HCT116 (cell line): ENCODE measurements at regions not wholly inside any gene's neighbourhood (a gene's known extent, or its start where the extent isn't known, plus 50 kb on each side); places are given as distances from the start of the nearest gene placed in this dataset.

Experiments used
- ATAC-seq: fragments of 200-7000 bp; cut with Tn5 transposase; 2 replicates; pipeline ENCODE4 v1.9.1; 2020; ENCODE audit warnings: mild to moderate bottlenecking, moderate library complexity
- BruUV-seq: library from RNA; stranded (reverse); fragments of 400-500 nt; replicated peaks from 2 replicates; lab custom pipeline; 2021; lab: Mats Ljungman, UMichigan
- CTCF ChIA-PET: fragments of 300-600 bp; sonication (Branson Sonifier 250); formaldehyde crosslinking; loops from one replicate; lab custom pipeline; 2021; ENCODE audit warnings: antibody characterized with exemption; lab: Charles Lee
- POLR2A ChIA-PET: fragments of 300-600, 350-600 bp; sonication (Branson Sonifier 250); formaldehyde crosslinking; loops from one replicate; lab custom pipeline; 2021; ENCODE audit warnings: antibody characterized with exemption; lab: Charles Lee
- RAD21 ChIA-PET, 2 experiments: fragments of 300-600 bp; sonication (Branson Sonifier 250); formaldehyde crosslinking; loops; one replicate each; lab custom pipeline; 2023; ENCODE audit warnings: low total read pairs in 2 of 2; ENCODE audit not compliant: uncharacterized antibody in 2 of 2, unreplicated experiment in 2 of 2, low non-redundant PET in 1 of 2; lab: Charles Lee
- DNase-seq: peaks from one replicate; pipeline ENCODE4 v3.0.0-alpha.2; 2010; ENCODE audit warnings: low read depth, low spot score
- H2AFZ ChIP-seq: fragments of 200-600 bp; shearing (Covaris generic), sonication (generic); 2 replicates; pipeline ENCODE4 v1.6.1; 2017; ENCODE audit warnings: low read depth, mixed run types, mixed read lengths, antibody characterized with exemption, low read length; ENCODE audit not compliant: poor library complexity, severe bottlenecking
- H3K27ac ChIP-seq: 2 replicates; pipeline ENCODE4 v1.5.1; 2012; ENCODE audit warnings: low read depth, low read length
- H3K27me3 ChIP-seq: fragments of 200-600 bp; sonication (generic); 2 replicates; pipeline ENCODE4 v1.6.1; 2016; ENCODE audit warnings: mixed run types, low read length, mixed read lengths; ENCODE audit not compliant: insufficient read depth
- H3K36me3 ChIP-seq, 2 experiments: fragments of 200-500 bp in 1 of 2; fragments of 200-600 bp in 1 of 2; sonication (Bioruptor generic) in 1 of 2; sonication (generic) in 1 of 2; 2 replicates each; pipeline versions ENCODE4 v1.5.1 to v1.6.1; 2014 to 2016; ENCODE audit warnings: low read length in 2 of 2, inconsistent platforms in 1 of 2, mixed read lengths in 1 of 2, mixed run types in 1 of 2; ENCODE audit not compliant: insufficient read depth in 2 of 2, control insufficient read depth in 1 of 2
- H3K4me1 ChIP-seq, 2 experiments: fragments of 200-600 bp in 1 of 2; sonication (generic) in 1 of 2; 2 replicates each; pipeline versions ENCODE4 v1.5.1 to v1.6.1; 2012 to 2017; ENCODE audit warnings: low read length in 2 of 2, inconsistent platforms in 1 of 2, mild to moderate bottlenecking in 1 of 2, mixed read lengths in 1 of 2, mixed run types in 1 of 2, moderate library complexity in 1 of 2; ENCODE audit not compliant: insufficient read depth in 2 of 2, control insufficient read depth in 1 of 2
- H3K4me2 ChIP-seq: fragments of 200-600 bp; sonication (generic); 2 replicates; pipeline ENCODE4 v1.6.1; 2017; ENCODE audit warnings: mixed run types, low read length, mixed read lengths
- H3K4me3 ChIP-seq, 2 experiments: fragments of 200-600 bp in 1 of 2; sonication (generic) in 1 of 2; replicated peaks in 1 of 2; 2 replicates each; pipeline ENCODE4 v1.5.1; 2011 to 2016; ENCODE audit warnings: low read length in 2 of 2, control low read depth in 1 of 2, low read depth in 1 of 2, mild to moderate bottlenecking in 1 of 2, mixed read lengths in 1 of 2, mixed run types in 1 of 2
- H3K79me2 ChIP-seq: fragments of 200-600 bp; sonication (generic); 2 replicates; pipeline ENCODE4 v1.6.1; 2017; ENCODE audit warnings: mild to moderate bottlenecking, mixed run types, low read length, moderate library complexity, mixed read lengths; ENCODE audit not compliant: insufficient read depth
- H3K9ac ChIP-seq: fragments of 200-600 bp; sonication (generic); 2 replicates; pipeline ENCODE4 v1.6.1; 2016; ENCODE audit warnings: low read length, mixed read lengths
- H3K9me2 ChIP-seq: fragments of 200-600 bp; sonication (generic), shearing (Covaris generic); 2 replicates; pipeline ENCODE4 v1.6.1; 2017; ENCODE audit warnings: mixed run types, mild to moderate bottlenecking, moderate library complexity; ENCODE audit not compliant: insufficient read depth
- H3K9me3 ChIP-seq, 2 experiments: fragments of 200-500 bp in 1 of 2; fragments of 200-600 bp in 1 of 2; sonication (Bioruptor generic) in 1 of 2; sonication (generic) in 1 of 2; 2 replicates each; pipeline ENCODE4 v1.6.1; 2014 to 2017; ENCODE audit warnings: low read length in 2 of 2, mixed read lengths in 2 of 2, inconsistent platforms in 1 of 2, low read depth in 1 of 2, mild to moderate bottlenecking in 1 of 2, mixed run types in 1 of 2, moderate library complexity in 1 of 2; ENCODE audit not compliant: control insufficient read depth in 1 of 2, insufficient read depth in 1 of 2
- H4K20me1 ChIP-seq: fragments of 200-600 bp; sonication (generic), shearing (Covaris generic); 2 replicates; pipeline ENCODE4 v1.6.1; 2017; ENCODE audit warnings: mixed run types, mild to moderate bottlenecking, moderate library complexity; ENCODE audit not compliant: insufficient read depth
- CBX3 ChIP-seq: IDR thresholded peaks from 2 replicates; pipeline ENCODE4 v1.6.1; 2012; ENCODE audit warnings: low read depth
- CEBPB ChIP-seq: IDR thresholded peaks from 2 replicates; pipeline ENCODE4 v1.6.1; 2012; ENCODE audit warnings: low read depth
- CTCF ChIP-seq, 3 experiments: fragments of 200-600 bp in 1 of 3; sonication (generic) in 1 of 3; IDR thresholded peaks in 2 of 3; conservative IDR thresholded peaks in 1 of 3; 2 replicates each; pipeline ENCODE4 v1.5.1; 2012 to 2017; ENCODE audit warnings: low read depth in 2 of 3, low read length in 2 of 3, antibody characterized with exemption in 1 of 3, borderline replicate concordance in 1 of 3, control low read depth in 1 of 3, mild to moderate bottlenecking in 1 of 3, mixed read lengths in 1 of 3, mixed run types in 1 of 3, moderate library complexity in 1 of 3; ENCODE audit not compliant: insufficient read depth in 1 of 3
- EGR1 ChIP-seq: IDR thresholded peaks from 2 replicates; pipeline ENCODE4 v1.6.1; 2012; ENCODE audit warnings: low read depth
- ELF1 ChIP-seq: IDR thresholded peaks from 2 replicates; pipeline ENCODE4 v1.6.1; 2012; ENCODE audit warnings: low read depth, borderline replicate concordance
- EZH2 ChIP-seq: fragments of 200-600 bp; sonication (generic); IDR thresholded peaks from 2 replicates; pipeline ENCODE4 v1.6.1; 2017; ENCODE audit warnings: antibody characterized with exemption, mixed run types
- EZH2phosphoT487 ChIP-seq: fragments of 200-600 bp; IDR thresholded peaks from 2 replicates; pipeline ENCODE4 v1.6.1; 2018; ENCODE audit warnings: antibody characterized with exemption, borderline replicate concordance
- MAX ChIP-seq: IDR thresholded peaks from 2 replicates; pipeline ENCODE4 v1.6.1; 2012
- POLR2AphosphoS5 ChIP-seq: IDR thresholded peaks from 2 replicates; pipeline ENCODE4 v1.6.1; 2011; ENCODE audit warnings: mild to moderate bottlenecking, low read depth, low read length, moderate library complexity
- SIN3A ChIP-seq: IDR thresholded peaks from 2 replicates; pipeline ENCODE4 v1.6.1; 2012; ENCODE audit warnings: low read depth
- TCF7L2 ChIP-seq: IDR thresholded peaks from 2 replicates; pipeline ENCODE4 v1.7.0; 2011; ENCODE audit warnings: borderline replicate concordance, inconsistent platforms; ENCODE audit not compliant: insufficient read depth, insufficient read length; ENCODE audit errors: extremely low read depth
- ZFX ChIP-seq: fragments of 450-650 bp; IDR thresholded peaks from 2 replicates; pipeline ENCODE4 v1.6.1; 2017
- intact Hi-C: fragments of 100-400 bp; cut with micrococcal nuclease; formaldehyde crosslinking; loops from 2 replicates; pipeline ENCODE4 v1.10.0; 2022
- TF ChIP-seq, protein P1 (sequence below): IDR thresholded peaks from 2 replicates; pipeline ENCODE4 v1.6.1; 2012

DNA sequence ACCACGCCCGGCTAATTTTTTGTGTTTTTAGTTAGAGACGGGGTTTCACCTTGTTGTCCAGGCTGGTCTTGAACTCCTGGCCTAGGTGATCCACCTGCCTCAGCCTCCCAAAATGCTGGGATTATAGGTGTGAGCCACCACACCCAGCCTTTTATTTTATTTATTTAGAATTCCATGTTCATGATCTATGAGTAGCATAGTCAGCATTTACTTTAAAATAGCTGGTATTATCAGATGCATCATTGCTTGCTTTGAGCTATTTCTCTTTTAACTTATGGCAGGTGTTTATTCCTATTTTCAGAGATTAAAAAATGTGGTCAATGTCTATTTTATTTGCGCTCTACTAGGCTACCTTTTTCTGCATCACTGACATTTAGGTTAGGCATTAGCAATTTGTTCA is 152.0 kb downstream of the UTRN start:
- H3K36me3 ChIP-seq, result peaks cover 0 to 5% of the 10 kb centered on the region in 2 experiments; a peak in 1 of 4 replicates
- CTCF ChIA-PET, result no interaction called here
- no peaks in the 10 kb centered on the region for H3K9me3 ChIP-seq
- BruUV-seq, result no TSS peak
- TF ChIP-seq EZH2phosphoT487, result no peak
- TF ChIP-seq ELF1, result no peak
- TF ChIP-seq, protein P1, sequence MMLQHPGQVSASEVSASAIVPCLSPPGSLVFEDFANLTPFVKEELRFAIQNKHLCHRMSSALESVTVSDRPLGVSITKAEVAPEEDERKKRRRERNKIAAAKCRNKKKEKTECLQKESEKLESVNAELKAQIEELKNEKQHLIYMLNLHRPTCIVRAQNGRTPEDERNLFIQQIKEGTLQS, result no peak
- no peak for TF ChIP-seq MAX
- TF ChIP-seq CEBPB, result no peak
- no peak for TF ChIP-seq TCF7L2
- TF ChIP-seq EGR1, result no peak
- no peak for TF ChIP-seq POLR2AphosphoS5
- no peak for TF ChIP-seq EZH2
- no peak for TF ChIP-seq CBX3
- no peak for TF ChIP-seq SIN3A
- no peak for TF ChIP-seq CTCF (IDR thresholded peaks at IDR 0.05 in 2 of 3, conservative IDR thresholded peaks at IDR 0.05 in 1 of 3; ENCODE audit: borderline replicate concordance in 1 of 3, insufficient read depth in 1 of 3, low read depth in 2 of 3, low read length in 2 of 3)
- no peak for TF ChIP-seq ZFX
- TF ChIP-seq, all 23 proteins: peak for 0
- no peak overlapping the region for H3K9ac ChIP-seq
- no peaks in the 10 kb centered on the region for H3K27me3 ChIP-seq
- ATAC-seq (no peak), DNase-seq (no peak)
- H4K20me1 ChIP-seq, result no peaks in the 10 kb centered on the region
- POLR2A ChIA-PET, result no interaction called here
- intact Hi-C loops, result no loop called here
- H3K4me2 ChIP-seq, result no peak overlapping the region
- RAD21 ChIA-PET, result no interaction called here
- H3K79me2 ChIP-seq, result no peaks in the 10 kb centered on the region
- H3K27ac ChIP-seq, result no peak overlapping the region
- no peaks in the 10 kb centered on the region for H3K9me2 ChIP-seq
- H3K4me1 ChIP-seq, result peaks cover 0 to 15% of the 10 kb centered on the region in 2 experiments; a peak in 2 of 4 replicates
- H3K4me3 ChIP-seq, result no peak overlapping the region
- no peak overlapping the region for H2AFZ ChIP-seq
